8988T (cell line): ENCODE measurements at regions not wholly inside any gene's neighbourhood (a gene's known extent, or its start where the extent isn't known, plus 50 kb on each side); places are given as distances from the start of the nearest gene placed in this dataset.

Source experiments
- DNase-seq: peaks from one replicate; pipeline ENCODE4 v3.0.0; 2011

DNA sequence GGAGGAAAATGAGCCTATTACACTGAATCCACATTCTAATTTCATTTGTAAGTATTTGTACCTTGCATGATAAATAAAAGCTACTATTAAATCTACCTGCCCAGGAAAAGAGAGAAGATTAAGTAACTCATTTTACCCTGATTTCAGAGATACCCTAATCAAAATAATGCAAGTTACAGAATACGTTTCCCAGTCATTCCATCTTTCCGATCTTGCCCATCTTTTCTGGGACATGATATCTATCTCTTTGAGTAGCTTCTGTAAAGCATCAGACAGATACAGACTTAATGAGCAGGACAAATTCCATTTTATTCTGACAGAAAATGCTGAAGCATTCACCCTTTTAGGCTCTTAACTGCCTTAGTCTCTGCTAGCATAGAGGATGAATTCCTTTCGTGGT, 56.6 kb downstream of the SPRY2 start:
- DNase-seq, result no peak

DNA sequence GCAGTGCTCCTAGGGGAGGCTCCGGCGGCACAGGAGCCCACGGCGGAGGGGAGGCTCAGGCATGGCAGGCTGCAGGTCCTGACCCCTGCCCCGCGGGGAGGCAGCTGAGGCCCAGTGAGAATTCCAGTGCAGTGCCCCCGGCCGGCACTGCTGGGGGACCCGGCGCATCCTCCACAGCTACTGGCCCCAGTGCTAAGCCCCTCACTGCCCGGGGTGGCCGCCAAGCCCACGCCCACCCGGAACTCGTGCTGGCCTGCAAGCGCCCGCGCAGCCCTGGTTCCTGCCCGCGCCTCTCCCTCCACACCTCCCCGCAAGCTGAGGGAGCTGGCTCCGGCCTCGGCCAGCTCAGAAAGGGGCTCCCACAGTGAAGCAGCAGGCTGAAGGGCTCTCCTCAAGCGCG, 62.2 kb downstream of the SPRY2 start:
- DNase-seq, result no peak

DNA sequence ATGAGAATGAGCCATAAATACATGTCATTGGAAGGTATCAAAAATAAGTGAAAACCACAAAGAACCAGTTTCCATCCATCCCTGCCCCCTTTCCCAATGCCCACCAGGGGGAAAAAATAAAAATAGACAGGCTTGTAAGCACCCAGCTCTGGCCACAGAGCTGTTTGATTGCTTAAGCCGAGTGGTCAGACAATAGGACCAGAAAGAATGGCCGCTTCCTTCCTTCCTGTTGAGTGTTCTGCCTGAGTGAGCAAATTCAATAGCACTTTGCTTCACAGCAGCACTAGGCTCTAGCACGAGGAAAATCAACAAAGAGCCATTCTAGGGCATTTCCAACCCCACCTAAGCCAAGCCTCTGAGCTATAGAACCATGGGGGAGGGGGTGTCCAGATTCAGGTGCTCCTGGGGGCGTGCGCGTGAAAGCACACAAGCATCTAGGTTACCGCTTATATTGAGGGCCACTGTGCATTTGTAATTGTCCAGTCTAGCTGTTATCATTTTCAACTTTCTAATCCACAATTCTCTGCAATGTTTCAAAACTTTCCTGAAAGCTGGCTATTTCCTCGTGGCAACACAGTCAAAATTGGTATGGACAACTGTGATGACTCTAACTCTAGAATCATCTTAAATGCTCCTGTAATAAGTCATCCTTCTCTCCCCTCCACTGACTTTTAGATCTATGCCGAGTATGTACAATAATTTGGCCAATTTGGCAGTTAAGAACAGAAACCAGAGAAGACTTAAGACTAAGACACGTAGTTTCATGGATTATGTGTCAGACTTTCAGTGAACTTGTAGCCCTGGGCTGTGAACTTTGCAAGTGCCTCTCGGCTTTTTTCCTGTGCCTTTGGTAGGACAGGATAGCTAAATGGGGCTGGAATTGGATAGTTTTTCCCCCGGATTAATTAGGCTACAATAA, 64.3 kb downstream of the SPRY2 start:
- DNase-seq, result no peak

- DNase-seq, result no peak
Measured at GRCh38 chr13:80274643-80275042, 66.3 kb downstream of the SPRY2 start.

DNA sequence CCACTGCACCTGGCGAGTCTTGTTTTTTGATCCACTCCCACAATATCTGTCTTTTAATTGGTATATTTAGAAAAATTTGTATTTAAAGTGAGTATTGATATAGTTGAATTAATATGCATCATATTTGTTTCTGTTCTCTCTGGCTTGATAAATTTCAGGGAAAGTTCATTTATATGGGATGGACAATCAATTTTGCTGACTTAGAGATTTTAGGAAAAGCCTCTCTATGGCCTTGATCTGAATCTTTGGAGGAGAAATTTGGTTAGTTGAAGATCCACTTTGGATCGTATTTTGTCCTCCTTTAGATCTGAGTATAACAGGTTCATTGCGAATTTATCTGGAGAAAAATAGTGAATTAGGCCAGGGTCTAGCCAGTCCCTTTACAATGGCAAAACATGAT, 67.2 kb downstream of the SPRY2 start:
- DNase-seq, result no peak

DNA sequence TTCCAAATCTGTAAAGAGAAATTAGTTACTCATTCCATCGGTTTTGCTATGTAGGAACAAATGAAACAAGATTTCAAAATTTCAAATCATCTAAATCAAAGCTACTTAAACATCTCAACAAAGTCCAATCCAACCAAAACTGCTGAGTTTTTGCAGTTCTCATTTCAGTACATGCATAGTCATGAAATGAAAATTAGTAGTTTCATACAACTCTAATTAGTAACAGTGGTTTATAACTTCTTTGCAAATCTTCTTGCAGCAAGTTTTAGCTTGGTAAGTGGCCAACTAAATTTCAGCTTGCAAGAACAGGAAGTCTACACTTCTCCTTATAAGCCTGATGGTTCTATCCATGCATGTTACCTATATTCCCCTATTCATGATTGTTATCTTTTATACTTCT, 75.6 kb downstream of the SPRY2 start:
- DNase-seq, result no peak

GRCh38 chr13:80263745-80264513, 77.0 kb downstream of the SPRY2 start:
- no peak for DNase-seq

DNA sequence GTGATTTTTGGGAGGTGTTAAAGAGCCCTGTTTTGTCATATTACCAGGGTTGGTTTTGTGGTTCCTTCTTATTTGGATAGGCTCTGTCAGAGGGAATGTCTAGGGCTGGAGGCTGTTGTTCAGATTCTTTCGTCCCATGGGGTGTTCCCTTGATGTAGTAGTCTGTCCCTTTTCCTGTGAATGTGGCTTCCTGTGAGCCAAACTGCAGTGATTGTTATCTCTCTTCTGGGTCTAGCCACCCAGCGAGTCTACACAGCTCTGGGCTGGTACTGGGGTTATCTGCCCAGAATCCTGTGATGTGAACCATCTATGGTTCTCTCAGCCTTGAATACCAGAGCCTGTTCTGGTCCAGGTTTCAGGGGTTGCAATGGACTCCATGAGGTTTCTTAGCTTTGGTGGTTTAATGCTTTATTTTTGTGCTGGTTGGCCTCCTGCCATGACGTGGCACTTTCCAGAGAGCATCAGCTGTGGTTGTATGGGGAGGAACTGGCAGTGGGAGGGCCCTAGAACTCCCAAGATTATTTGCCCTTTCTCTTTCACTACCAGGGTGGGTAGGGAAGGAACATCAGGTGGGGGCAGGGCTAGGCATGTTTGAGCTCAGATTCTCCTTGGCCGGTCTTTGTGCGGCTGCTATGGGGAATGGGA, 78.8 kb downstream of the SPRY2 start:
- DNase-seq, result no peak

DNA sequence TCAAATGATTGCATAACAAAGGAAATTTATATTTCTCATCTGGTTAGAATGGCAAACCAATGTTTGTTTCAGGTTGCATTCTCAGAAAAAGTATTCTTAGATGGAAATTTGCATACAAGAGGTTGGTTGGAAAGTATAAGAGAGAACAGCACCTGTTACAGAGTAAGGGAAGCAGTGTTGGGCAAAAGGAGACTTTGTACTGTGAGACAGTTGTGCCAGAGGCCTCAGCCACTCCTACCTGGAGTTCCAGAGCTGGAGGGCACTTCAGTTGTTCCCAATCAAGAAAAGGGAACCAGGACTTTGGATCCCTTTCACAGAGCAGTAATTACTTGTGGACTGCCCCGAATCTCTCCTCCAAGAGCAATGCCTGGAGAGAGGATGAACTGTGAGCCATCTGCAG, 81.8 kb downstream of the SPRY2 start:
- DNase-seq, result no peak

DNA sequence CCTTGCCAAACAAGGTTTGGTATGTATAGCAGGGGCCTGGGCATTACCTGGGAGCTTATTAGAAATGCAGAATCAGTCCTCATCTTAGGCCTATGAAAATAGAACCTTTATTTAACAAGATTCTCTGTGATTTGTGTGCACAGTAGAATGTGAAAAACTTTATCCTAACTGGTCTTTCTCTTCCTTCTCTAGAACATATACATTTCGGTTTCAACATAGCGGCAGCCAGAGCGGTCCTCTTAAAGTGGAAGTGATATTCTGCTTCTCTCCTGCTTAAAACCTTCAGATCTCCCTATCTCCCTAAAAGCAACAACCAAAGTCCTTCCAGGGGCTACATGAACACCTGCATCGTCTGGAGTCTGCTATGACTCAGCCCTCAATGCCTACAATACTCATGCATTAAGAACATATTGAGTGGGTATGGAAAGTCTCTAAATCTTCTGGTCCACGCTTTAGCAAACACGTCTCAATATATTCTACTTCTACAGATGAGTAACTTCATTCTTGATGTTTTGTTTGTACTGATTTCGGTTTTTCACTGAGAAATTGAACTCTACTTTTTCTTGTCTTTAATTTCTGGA, 84.5 kb downstream of the SPRY2 start:
- DNase-seq, result no peak

DNA sequence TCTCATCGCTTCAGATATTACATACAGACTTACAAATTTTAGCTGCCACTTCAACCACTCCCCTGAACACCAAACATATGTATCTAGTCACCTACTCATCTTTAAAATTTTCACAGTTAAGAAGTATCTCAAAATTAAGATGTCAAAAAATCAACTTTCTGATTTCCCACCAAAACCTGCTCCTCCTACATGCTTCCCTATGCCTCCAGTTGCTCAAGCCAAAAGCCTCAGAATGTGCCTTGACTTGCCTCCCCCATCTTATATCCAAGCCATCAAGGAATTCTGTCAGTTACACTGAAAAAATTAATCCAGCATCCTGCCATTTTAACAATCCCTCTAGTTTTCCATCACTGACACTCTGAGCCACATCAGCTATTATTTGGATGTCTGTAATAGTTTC, 85.0 kb downstream of the SPRY2 start:
- DNase-seq, result no peak

GRCh38 chr13:80251403-80251802, 89.5 kb downstream of the SPRY2 start:
- no peak for DNase-seq

DNA sequence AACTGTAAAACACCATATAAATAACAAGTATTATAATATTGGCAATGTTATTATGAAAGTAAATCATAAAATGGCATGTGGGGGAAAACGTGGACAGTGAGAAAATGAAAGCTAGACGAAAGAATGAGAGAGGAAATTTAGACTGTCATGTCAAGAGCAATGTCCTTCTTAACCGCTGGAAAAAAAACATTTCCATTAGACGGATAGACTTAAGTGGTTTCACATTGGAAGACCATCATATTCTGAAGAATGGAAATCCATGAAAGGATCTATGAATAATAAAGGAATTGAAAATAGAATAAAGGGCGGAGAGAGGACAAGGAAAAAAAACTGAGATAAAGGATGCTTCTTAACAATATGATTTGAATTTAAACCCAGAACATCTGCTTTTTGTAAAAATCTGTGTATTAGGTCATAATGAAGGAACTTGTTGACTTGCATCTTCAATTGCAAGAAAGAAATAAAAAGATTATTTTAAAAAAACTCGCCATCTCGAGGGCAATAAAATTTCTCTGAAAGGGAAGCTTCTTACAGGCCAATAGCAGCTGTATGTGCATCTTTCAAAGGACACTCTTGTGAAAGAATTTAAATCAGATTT, 90.6 kb downstream of the SPRY2 start:
- no peak for DNase-seq

DNA sequence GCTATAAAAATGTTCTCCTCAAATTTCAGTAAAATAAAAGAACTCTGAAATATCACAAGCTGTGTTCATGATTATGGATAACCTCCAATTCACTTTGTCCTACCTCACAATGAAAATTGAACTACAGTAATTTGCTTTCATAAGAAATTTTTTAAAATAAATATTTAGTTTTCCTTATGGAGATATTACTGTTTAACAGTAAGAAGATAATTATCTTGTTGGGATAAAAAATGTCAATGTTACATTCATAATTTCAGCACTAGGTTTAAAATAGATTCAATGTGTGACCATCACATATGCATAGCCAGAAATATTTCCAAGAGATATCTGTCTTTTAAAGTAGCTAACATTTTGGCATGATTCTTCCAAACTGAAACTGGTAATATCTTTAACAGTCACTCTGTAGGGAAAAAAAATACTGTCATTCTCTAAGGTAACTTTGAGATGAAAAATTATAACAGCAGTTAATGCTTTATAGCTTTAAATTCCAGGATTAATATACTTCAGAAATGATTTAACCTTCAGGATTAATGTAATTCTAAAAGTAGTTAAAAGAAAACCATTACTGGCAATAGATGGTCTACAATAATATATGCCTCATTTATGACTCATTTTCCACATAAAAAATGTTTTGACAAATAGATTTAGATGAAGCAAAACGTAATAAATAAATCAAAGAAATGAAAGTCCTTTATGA, 91.3 kb downstream of the SPRY2 start:
- no peak for DNase-seq

DNA sequence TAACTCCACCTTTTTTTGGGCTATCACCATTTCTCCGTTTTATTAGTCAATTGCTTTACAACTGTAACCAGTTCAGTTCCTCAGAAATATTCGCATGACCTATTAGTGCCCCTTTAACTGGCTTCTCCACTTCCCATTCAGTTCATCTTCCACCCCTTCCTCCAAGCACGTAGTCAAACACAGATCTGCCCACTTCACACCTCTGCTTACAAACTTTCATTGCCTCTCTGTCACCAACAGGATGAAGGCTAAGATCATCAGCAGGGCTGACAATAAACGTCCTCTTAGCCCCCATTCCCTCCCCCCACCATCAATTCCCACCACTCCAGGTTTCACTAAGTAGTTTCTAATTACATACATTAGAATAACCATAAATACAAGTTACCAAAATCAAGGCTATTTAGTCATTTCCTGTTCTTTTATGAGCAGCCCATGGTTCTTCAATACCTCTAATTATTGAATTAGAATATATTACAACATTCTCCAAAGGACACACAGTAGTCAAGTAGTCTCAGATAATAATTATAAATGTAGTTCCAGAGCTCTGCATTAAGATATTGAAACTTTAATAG, 95.7 kb downstream of the SPRY2 start:
- no peak for DNase-seq

- DNase-seq, result no peak
Measured at GRCh38 chr13:80244574-80244973, 96.4 kb downstream of the SPRY2 start.

- DNase-seq, result no peak
Measured at GRCh38 chr13:80242728-80243427, 98.0 kb downstream of the SPRY2 start.

- DNase-seq, result no peak
Measured at GRCh38 chr13:80239571-80240255, 101.2 kb downstream of the SPRY2 start.

DNA sequence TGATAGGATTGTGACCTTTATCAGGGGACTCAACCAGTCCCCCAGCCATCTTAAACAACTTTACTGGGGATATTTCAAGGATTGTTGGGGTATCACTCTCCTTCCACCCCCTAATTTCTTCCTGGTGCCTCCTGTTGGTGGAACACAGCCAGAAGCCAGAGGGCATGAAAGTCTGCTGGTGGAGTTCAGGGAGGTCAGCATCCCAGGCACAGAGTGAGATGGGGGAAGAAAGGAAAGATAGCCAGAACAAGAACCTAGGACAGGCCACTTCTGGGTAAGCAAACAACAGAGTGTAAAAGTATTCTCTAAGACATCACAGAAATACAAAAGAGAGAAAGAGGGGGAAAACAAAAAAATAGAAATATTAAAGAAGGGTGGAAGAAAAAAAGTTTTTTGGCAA, 101.8 kb downstream of the SPRY2 start:
- DNase-seq, result no peak

GRCh38 chr13:80237646-80238045, 103.3 kb downstream of the SPRY2 start:
- no peak for DNase-seq

DNA sequence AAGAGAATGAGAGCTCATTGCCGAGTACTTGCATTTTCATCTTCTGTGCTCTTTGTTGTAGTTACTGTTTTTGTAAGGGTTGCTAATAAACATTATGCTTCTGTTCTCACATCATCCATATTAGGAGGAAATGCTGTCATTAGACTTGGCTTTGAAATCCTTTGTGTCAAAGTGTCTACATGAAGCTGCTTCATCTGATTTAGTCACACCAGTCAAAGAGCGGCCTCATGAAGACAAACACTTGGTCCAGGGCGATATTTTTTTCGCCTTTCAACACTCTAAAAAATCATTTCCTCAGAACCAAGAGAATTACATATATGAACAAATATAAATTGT, 105.0 kb downstream of the SPRY2 start:
- no peak for DNase-seq
